Lung (tissue), 11 donors: ENCODE measurements at regions not wholly inside any gene's neighbourhood (a gene's known extent, or its start where the extent isn't known, plus 50 kb on each side); places are given as distances from the start of the nearest gene placed in this dataset.

ENCODE experiments used
- ATAC-seq: fragments of 200-7000 bp; cut with Tn5 transposase; one replicate; pipeline ENCODE4 v1.9.1; 2020; ENCODE audit warnings: moderate number of reproducible peaks; ENCODE audit not compliant: insufficient read depth, low FRiP score
- DNase-seq, 3 donors: peaks; one replicate each; pipeline ENCODE4 v3.0.0-alpha.2; 2013 to 2017
- H3K27ac ChIP-seq, 2 donors: one replicate each; pipeline ENCODE4 v1.5.1; 2013; ENCODE audit warnings: mild to moderate bottlenecking in 2 of 2, moderate library complexity in 2 of 2, control low read depth in 1 of 2, inconsistent platforms in 1 of 2, low read depth in 1 of 2, low read length in 1 of 2
- H3K27me3 ChIP-seq, 3 donors: one replicate each; pipeline ENCODE4 v1.5.1; 2013; ENCODE audit warnings: low read length in 2 of 3; ENCODE audit not compliant: control insufficient read depth in 3 of 3, insufficient read depth in 3 of 3
- H3K36me3 ChIP-seq, 4 donors: one replicate each; pipeline ENCODE4 v1.5.1; 2013; ENCODE audit warnings: low read length in 4 of 4, mild to moderate bottlenecking in 1 of 4, moderate library complexity in 1 of 4; ENCODE audit not compliant: control insufficient read depth in 4 of 4, insufficient read depth in 4 of 4
- H3K4me1 ChIP-seq, 5 donors: one replicate each; pipeline ENCODE4 v1.5.1; 2013; ENCODE audit warnings: low read length in 5 of 5, mild to moderate bottlenecking in 2 of 5, moderate library complexity in 1 of 5; ENCODE audit not compliant: control insufficient read depth in 5 of 5, insufficient read depth in 5 of 5
- H3K4me3 ChIP-seq: one replicate; pipeline ENCODE4 v1.5.1; 2013; ENCODE audit warnings: mild to moderate bottlenecking, control low read depth, moderate library complexity
- H3K9ac ChIP-seq, 2 donors: one replicate each; pipeline ENCODE4 v1.5.1; 2013; ENCODE audit warnings: low read length in 2 of 2, control low read depth in 1 of 2; ENCODE audit not compliant: insufficient read depth in 1 of 2
- H3K9me3 ChIP-seq, 4 donors: one replicate each; pipeline ENCODE4 v1.5.1; 2013; ENCODE audit warnings: low read length in 3 of 4, mild to moderate bottlenecking in 1 of 4, moderate library complexity in 1 of 4; ENCODE audit not compliant: control insufficient read depth in 4 of 4, insufficient read depth in 3 of 4
- CTCF ChIP-seq: IDR thresholded peaks from 2 replicates; pipeline ENCODE4 v1.5.1; 2012; ENCODE audit warnings: mild to moderate bottlenecking; ENCODE audit errors: control extremely low read depth, extremely low read depth
- WGBS, 2 donors: extraction: QIAGEN DNeasy Blood & Tissue Kit; methylation state at CpG; one replicate each; pipeline ENCODE4 v1.1.7; 2013; 5-methylcytosine and 5-hydroxymethylcytosine counted together
- donor health status: control.
- donor health status: control.
- donor health status: Bipolar disorder and iron deficiency.
- donor health status: healthy.
- donor health status: DM: yes; HTN: yes; CAD: no.

- Histone ChIP-seq H3K9ac (no peak overlapping the region), H3K4me3 (no peak overlapping the region), H3K4me1 (no peaks in the 10 kb centered on the region), H3K27me3 (no peaks in the 10 kb centered on the region), H3K9me3 (no peaks in the 10 kb centered on the region), H3K27ac (no peak overlapping the region), H3K36me3 (no peaks in the 10 kb centered on the region)
- TF ChIP-seq CTCF = no peak
- DNase-seq (no peak), ATAC-seq (no peak)
- WGBS, 2 donors = 72 to 73% methylated on average over 2 of the region's 2 CpGs
These were observed 831.6 kb downstream of the C6orf118 start for GRCh38 chr6:164477790-164478189.

DNA sequence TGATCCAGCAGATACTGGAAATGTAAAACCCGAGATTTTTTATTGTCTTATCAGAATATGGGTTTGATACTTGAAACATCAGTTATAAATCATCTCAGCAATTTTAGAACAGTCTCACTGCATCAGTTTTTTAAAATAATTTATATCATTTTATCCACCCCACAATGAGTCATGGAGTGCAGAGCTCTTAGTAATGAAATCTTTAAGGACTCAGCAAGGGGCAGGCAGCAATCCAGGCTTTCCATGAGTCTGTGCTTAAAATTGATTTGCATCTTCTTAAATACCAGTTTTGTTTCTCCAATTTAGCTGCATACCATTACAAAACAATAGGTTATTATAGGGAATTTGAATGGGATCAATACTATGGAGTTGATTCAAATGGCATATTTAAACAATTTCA, 832.3 kb downstream of the C6orf118 start:
- Histone ChIP-seq H3K27ac (no peak overlapping the region), H3K36me3 (no peaks in the 10 kb centered on the region), H3K27me3 (no peaks in the 10 kb centered on the region), H3K9ac (no peak overlapping the region), H3K9me3 (no peaks in the 10 kb centered on the region), H3K4me3 (no peak overlapping the region), H3K4me1 (no peaks in the 10 kb centered on the region)
- ATAC-seq (no peak), DNase-seq (no peak)
- WGBS, 2 donors = 83 to 84% methylated on average over 1 of the region's 1 CpG
- no peak for TF ChIP-seq CTCF

GRCh38 chr6:164469276-164469949, 840.0 kb downstream of the C6orf118 start:
- DNase-seq = no peak
- no peaks in the 10 kb centered on the region for H3K36me3 ChIP-seq

More at GRCh38 chr6:164469276-164469949, 840.0 kb downstream of the C6orf118 start:
- Histone ChIP-seq H3K9me3 (peaks cover 0 to 1% (median 0%) of the 10 kb centered on the region in 4 donors), H3K9ac (no peak overlapping the region), H3K27me3 (no peaks in the 10 kb centered on the region), H3K4me3 (no peak overlapping the region), H3K4me1 (no peaks in the 10 kb centered on the region), H3K27ac (no peak overlapping the region)
- WGBS, 2 donors = 84 to 85% methylated on average over 9 of the region's 9 CpGs
- no peak for ATAC-seq
- TF ChIP-seq CTCF = no peak
